NCI-H446 treated with DMSO at 0.1 percent for 48 hours (cell line): ENCODE measurements at regions not wholly inside any gene's neighbourhood (a gene's known extent, or its start where the extent isn't known, plus 50 kb on each side); places are given as distances from the start of the nearest gene placed in this dataset.
"Not testable (repeated sequence)": the region's sequence is repeated elsewhere in the genome, so short reads cannot be mapped to it uniquely, and the experiment has no call there.

Experiments used
- DNase-seq: peaks from one replicate; lab custom pipeline; 2025; lab: John Stamatoyannopoulos, UW

- DNase-seq: no peak
Measured at GRCh38 chr6:16040628-16040974, 88.3 kb upstream of the MYLIP start.

- not testable (repeated sequence) for DNase-seq
Measured at GRCh38 chr6:16039892-16040627, 88.8 kb upstream of the MYLIP start.

- DNase-seq: no peak
Measured at GRCh38 chr6:16038938-16039337, 89.9 kb upstream of the MYLIP start.

GRCh38 chr6:16035488-16036080 is 93.3 kb upstream of the MYLIP start:
- no peak for DNase-seq

- DNase-seq: no peak
Measured at GRCh38 chr6:16033214-16033613, 95.7 kb upstream of the MYLIP start.

- no peak for DNase-seq
Measured at GRCh38 chr6:16031278-16031981, 97.5 kb upstream of the MYLIP start.

GRCh38 chr6:16028966-16029365 is 99.9 kb upstream of the MYLIP start:
- DNase-seq: no peak

- no peak for DNase-seq
Measured at GRCh38 chr6:16020259-16020658, 108.6 kb upstream of the MYLIP start.

- no peak for DNase-seq
Measured at GRCh38 chr6:16019462-16019861, 109.4 kb upstream of the MYLIP start.

GRCh38 chr6:16018626-16019025 is 110.3 kb upstream of the MYLIP start:
- no peak for DNase-seq

GRCh38 chr6:16014325-16014724 is 114.6 kb upstream of the MYLIP start:
- not testable (repeated sequence) for DNase-seq

GRCh38 chr6:16007146-16007545 is 121.7 kb upstream of the MYLIP start:
- DNase-seq: no peak

- DNase-seq: no peak
Measured at GRCh38 chr6:16006681-16007080, 122.2 kb upstream of the MYLIP start.

GRCh38 chr6:16004934-16005679 is 123.8 kb upstream of the MYLIP start:
- DNase-seq: no peak

GRCh38 chr6:16003197-16003491 is 125.7 kb upstream of the MYLIP start:
- DNase-seq: no peak

- no peak for DNase-seq
Measured at GRCh38 chr6:16002332-16003196, 126.3 kb upstream of the MYLIP start.

GRCh38 chr6:16001158-16001557 is 127.7 kb upstream of the MYLIP start:
- DNase-seq: no peak

- no peak for DNase-seq
Measured at GRCh38 chr6:15999201-15999600, 129.7 kb upstream of the MYLIP start.

- no peak for DNase-seq
Measured at GRCh38 chr6:15997586-15998388, 131.1 kb upstream of the MYLIP start.

- no peak for DNase-seq
Measured at GRCh38 chr6:15996030-15996429, 132.9 kb upstream of the MYLIP start.

- no peak for DNase-seq
Measured at GRCh38 chr6:15995493-15995892, 133.4 kb upstream of the MYLIP start.
